Renal cortex interstitium (tissue), 11 donors: ENCODE measurements at regions not wholly inside any gene's neighbourhood (a gene's known extent, or its start where the extent isn't known, plus 50 kb on each side); places are given as distances from the start of the nearest gene placed in this dataset.

Experiments
- DNase-seq, 11 donors: peaks; one replicate each; pipeline ENCODE4 v3.0.0-alpha.2; 2013; ENCODE audit warnings: low read depth in 9 of 11, low spot score in 4 of 11; ENCODE audit errors: extremely low read depth in 1 of 11

- DNase-seq = peak; percentile 20 to 57 (median 33)
These were observed 407.9 kb downstream of the PCDH18 start for GRCh38 chr4:137124278-137124932.

GRCh38 chr4:137122876-137123275, 409.4 kb downstream of the PCDH18 start:
- DNase-seq = no peak

DNA sequence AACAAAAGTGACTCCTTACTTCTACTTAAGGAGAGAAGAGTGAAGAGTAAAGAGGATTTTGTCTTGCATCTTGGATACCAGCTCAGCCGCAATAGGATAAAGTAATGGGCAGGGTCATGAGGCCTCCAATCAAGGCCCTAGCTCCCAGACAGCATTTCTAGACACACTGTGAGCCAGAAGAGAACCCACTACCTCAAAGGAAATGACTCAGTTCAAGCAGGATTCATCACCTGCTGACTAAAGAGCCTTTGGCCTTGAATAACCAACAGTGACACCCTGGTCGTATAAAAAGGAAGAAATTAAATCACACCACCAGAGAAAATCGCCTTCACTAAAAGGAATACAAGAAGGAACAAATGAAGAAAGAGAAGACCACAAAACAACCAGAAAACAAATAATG, 416.1 kb downstream of the PCDH18 start:
- DNase-seq = no peak

DNA sequence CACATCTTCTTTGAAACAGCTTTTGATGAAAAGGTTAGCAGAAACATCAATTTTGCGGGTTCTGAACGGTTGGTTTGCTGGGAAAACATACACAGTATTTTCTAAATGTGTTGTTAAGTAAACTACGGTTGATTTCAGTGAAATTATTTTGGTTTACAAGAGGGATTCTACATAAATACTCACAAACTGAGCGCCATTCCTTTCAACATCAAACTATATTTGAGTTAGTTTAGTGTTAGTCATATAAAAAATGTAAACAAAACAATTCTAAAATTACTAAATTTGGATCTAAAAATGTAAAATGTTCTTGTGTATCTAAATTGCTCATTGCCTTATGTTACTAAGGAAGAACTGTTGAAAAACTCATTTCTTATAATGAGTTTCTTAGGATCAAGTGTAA, 425.6 kb downstream of the PCDH18 start:
- no peak for DNase-seq

GRCh38 chr4:137106287-137106686, 426.0 kb downstream of the PCDH18 start:
- DNase-seq = no peak

DNA sequence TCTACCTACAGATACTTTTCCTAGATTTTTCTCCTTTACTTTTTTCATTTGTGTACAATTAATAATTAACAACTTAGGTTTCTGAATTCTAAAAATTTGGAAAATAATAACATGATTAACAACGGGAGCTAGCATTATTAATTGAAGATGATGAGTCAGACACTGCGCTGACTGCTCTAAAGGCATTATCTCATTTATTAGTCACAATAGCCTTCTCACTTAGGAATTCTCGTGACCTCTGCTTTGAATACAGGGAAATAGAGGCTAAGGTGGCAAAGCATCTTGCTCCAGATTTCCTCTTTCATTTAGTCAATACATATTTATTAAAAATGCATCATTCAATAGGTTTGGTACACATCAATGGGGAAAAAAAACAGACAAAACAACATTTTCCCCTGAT, 441.3 kb downstream of the PCDH18 start:
- no peak for DNase-seq

DNA sequence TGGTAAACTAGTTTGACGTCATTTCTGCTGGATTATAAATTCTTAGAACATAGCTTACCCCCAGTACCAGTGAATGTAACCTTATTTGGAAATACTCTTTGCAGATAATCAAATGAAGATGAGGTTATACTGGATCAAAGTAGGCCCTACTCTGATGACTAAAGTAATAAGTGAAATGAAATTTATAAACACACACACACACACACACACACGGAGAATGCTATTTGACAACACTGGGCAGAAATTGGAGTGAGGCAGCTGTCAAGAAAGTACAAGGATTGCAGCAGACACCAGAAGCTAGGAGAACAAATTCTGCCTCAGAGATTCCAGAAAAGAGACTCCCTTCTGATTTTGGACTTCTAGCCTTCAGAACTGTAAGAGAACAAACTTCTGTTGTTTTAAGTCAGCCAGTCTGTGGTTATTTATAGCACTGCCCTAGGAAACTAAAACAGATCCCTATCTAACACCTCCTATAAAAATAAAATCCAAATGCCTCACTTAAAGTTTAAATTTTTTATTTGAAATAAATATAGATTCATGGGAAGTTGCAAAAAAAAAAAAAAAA, 448.6 kb downstream of the PCDH18 start:
- DNase-seq = no peak

DNA sequence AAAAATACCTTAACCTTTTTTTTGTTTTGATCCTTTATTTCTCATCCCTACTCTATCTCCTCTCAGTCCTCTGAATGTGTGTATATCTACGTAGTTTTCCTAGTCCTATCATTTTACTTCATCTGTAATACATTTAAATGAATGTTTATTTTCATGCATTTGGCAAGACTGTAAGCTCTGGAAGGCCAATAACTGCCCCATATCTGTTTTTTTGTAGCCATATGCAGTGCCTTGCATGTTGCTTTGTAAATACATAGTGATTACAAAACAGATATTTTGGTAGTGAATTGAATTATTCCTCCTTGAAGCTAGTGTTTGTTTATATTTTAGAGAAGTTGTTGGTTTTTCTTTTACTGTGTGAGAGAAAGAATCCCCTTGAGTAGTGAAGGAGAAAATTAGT, 450.2 kb downstream of the PCDH18 start:
- DNase-seq = no peak

- no peak for DNase-seq
These were observed 455.4 kb downstream of the PCDH18 start for GRCh38 chr4:137076908-137077307.

DNA sequence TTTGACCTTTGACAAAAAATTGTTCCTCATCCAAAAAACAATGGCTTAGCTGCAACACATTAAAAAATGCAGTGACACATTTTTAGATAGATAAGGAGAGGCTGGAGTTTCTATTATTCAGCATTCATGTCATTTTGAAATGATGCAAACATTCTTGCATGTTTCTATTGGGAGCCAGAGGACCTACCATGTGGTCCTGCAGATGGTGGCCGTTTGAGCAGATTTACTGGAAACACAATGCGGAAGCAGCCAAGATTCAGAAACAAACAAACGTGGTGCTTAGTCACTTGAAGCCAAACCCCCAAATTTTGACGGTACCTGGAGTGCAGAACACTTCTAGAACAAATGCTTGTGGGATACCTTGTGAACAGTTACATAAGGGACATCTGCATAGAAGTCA, 456.7 kb downstream of the PCDH18 start:
- DNase-seq = no peak

GRCh38 chr4:137070614-137071013, 461.7 kb downstream of the PCDH18 start:
- DNase-seq = no peak

DNA sequence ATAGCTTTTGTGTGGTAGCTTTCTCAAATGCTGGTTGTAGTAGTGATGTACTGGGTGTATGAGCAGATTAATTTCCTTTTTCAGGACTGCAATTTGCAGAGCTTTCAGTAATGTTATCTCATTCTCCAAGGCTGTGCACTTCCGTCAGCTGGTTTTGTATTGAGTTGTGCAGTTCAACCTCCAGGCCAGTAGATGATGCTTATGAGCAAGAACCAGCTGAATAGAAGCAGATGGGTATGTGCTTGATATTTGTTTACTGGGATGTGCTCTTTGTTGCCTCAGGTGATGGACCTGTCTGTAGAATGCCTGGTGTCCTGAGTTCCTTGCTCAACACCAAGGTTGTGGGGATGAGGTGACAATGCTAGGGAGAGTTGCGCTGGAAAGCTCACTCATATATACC, 462.8 kb downstream of the PCDH18 start:
- no peak for DNase-seq

GRCh38 chr4:137067735-137068134, 464.6 kb downstream of the PCDH18 start:
- DNase-seq = no peak

DNA sequence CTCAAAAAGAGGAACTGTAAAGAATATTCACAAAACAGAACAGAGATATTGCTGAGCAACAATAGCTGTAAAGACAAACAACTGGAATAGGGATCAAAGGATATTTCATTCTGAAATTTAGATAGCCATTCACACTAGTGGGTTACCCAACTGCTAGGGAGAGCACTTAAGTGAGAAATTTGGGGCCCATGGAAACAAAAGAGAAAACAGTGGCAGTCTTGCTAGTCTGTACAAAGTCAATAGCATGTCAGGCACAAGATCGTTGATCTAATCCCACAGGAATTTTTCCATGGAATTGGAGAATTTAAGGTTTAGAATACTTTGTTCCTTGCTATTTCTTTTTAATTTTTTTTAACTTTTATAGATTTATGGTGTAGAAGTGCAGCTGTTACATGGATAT, 467.0 kb downstream of the PCDH18 start:
- no peak for DNase-seq

DNA sequence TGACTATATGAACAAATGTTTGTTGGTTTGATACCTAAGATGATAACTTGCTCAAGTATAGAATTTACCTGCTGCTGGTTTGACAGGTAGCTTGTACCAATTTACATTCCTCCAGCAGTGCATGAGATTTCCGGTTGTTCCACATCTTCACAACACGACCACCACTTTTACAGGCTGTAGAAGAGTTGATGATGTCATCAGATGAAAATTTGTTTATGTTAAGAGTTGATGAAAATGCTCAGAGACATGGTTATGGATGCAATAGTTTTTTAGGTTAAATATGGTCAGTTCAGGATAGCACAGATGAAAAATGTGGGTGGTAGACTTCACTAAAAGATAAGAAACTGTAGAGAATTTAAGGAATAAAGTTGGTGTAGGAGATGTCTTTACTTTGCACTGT, 468.3 kb downstream of the PCDH18 start:
- DNase-seq = no peak

GRCh38 chr4:137043184-137043583, 489.1 kb downstream of the PCDH18 start:
- no peak for DNase-seq

DNA sequence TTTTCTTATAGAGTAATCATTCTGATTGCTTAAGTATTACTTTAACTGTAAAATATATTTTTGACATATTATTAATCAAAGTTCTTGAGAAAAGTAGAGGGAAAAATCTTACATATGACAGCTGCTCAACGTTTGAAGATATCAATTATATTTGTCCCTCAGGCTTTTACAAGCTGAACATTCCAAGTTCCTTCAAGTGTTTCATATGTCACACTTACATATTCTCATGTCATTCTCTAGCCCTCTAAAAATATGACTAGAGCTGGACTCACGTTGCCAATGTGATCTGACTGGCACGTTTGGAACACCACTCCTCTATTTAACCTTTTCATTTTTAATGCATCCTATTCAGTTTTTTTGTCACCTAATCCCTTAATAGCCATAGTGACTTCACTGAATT, 492.9 kb downstream of the PCDH18 start:
- no peak for DNase-seq

- no peak for DNase-seq
These were observed 500.1 kb downstream of the PCDH18 start for GRCh38 chr4:137032222-137032621.

DNA sequence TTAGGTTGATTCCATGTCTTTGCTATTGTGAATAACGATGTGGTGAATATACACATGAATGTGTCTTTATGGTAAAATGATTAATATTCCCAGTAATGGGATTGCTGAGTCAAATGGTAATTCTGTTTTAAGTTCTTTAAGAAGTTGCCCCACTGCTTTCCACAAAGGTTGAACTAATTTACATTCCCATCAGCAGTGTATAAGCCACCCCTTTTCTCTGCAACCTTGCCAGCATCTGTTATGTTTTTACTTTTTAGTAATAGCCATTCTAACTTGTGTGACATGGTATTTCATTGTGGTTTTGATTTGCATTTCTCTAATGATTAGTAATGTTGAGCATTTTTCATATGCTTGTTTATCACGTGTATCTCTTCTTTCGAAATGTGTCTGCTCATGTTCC, 503.3 kb downstream of the PCDH18 start:
- no peak for DNase-seq

DNA sequence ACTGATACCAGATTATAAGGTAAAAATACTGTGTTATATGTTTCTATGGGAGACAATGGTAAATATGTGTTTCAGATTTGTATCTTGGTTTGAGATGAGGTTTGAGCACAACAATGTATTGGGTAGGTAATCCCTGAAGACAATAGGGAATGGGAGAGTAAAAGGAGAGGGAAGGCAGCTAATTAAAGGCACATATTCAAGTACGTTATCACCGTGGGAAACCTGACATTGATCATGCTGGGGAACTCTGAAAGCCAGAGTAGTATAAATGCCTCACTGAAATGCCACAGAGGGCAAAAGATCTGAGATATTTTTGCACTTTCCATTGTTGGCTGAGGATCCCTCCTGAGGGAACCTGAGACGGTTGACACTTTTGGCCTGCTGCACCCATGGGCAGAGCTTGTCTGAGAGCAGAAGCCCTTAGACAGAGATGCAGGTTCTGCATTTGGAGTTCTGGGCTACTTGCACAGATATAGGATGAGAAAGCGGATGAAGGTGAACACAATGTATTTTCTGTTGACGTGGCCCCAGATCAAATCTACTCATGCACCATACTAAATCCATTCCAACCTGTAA, 506.7 kb downstream of the PCDH18 start:
- DNase-seq = no peak
